ENCODE measurements at regions not wholly inside any gene's neighbourhood (a gene's known extent, or its start where the extent isn't known, plus 50 kb on each side); places are given as distances from the start of the nearest gene placed in this dataset.
A peak's percentile ranks its signal among the peaks of the same experiment; 100 is the strongest.

DNA sequence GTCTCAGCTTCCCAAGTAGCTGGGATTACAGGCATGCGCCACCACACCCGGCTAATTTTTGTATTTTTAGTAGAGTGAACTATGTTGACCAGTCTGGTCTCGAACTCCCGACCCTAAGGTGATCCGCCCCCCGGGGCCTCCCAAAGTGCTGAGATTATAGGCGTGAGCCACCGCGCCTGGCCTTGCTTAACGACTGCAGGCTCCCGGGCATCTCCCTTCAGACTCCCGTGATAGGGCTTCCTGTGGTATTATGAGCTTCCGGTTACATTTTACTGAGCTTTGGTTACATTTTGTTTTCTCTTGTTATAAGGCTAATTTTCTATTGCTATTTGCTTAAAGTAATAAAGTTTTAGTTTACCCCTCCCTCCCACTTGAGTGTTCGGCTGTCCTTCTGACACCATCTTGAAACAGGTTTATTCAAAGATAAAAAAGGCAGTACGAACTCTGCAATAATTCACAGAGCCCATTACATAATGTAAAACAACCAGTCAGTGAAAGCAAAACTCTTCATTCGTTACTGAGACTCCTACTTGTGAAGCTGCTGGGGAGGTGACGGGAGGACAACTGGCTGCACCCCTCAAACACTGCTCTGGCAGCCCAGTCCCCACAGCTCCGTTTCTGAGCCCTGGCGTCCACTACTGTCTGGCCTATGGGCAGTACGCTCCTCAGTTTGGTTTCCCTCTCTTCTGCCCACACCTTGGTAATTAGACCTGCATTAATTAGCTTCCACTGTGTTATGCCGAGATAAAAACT lies 795.7 kb upstream of the SLIT2 start:
- no peaks in the 10 kb centered on the region for H3K79me2 ChIP-seq (ENCODE audit: insufficient read depth, low read length)
- WGBS (ENCODE audit: extremely low coverage, insufficient read length, low lambda C conversion rate) = no CpG with 5 or more reads among the region's 21 CpGs
- peaks cover 7 to 11% of the 10 kb centered on the region in 2 experiments for H3K9me3 Mint-ChIP-seq
- no peak overlapping the region for H3K9ac ChIP-seq (ENCODE audit: extremely low read depth, insufficient read length, low read length)
- no peak overlapping the region for H4K5ac ChIP-seq (ENCODE audit: insufficient read length, low read depth, low read length)
- peak overlapping the region in 1 of 3 experiments; percentile 89; a peak in 1 of 7 replicates for H3K27ac Mint-ChIP-seq
- no peak overlapping the region for H3K56ac ChIP-seq (ENCODE audit: insufficient read length, low read depth, low read length)
- TF ChIP-seq, protein P1, sequence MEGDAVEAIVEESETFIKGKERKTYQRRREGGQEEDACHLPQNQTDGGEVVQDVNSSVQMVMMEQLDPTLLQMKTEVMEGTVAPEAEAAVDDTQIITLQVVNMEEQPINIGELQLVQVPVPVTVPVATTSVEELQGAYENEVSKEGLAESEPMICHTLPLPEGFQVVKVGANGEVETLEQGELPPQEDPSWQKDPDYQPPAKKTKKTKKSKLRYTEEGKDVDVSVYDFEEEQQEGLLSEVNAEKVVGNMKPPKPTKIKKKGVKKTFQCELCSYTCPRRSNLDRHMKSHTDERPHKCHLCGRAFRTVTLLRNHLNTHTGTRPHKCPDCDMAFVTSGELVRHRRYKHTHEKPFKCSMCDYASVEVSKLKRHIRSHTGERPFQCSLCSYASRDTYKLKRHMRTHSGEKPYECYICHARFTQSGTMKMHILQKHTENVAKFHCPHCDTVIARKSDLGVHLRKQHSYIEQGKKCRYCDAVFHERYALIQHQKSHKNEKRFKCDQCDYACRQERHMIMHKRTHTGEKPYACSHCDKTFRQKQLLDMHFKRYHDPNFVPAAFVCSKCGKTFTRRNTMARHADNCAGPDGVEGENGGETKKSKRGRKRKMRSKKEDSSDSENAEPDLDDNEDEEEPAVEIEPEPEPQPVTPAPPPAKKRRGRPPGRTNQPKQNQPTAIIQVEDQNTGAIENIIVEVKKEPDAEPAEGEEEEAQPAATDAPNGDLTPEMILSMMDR (conservative IDR thresholded peaks at IDR 0.05) = no peak
- H3K4me1 Mint-ChIP-seq = no peaks in the 10 kb centered on the region
- H3K79me1 ChIP-seq (ENCODE audit: insufficient read depth, low read depth, low read length, poor library complexity, severe bottlenecking) = no peaks in the 10 kb centered on the region
- H3T11ph ChIP-seq (ENCODE audit: low read length) = no peak overlapping the region
- peaks cover 2% of the 10 kb centered on the region for H3K27me3 Mint-ChIP-seq (ENCODE audit: low read depth)
- no peak overlapping the region for H2AFZ ChIP-seq (ENCODE audit: low read length)
- H3K4me1 ChIP-seq (ENCODE audit: insufficient read depth, low read length) = no peaks in the 10 kb centered on the region
- no peaks in the 10 kb centered on the region for H3K27me3 ChIP-seq (ENCODE audit: insufficient read depth, low read length)
- no peak overlapping the region for H4K91ac ChIP-seq (ENCODE audit: insufficient read length, low read depth, low read length)
- H4K8ac ChIP-seq (replicated peaks; ENCODE audit: insufficient read length, low read depth, low read length) = no peak overlapping the region
- no peak overlapping the region for H3K14ac ChIP-seq (ENCODE audit: insufficient read depth, low read length)
- H4K20me1 ChIP-seq (ENCODE audit: control insufficient read depth, insufficient read depth, insufficient read length) = no peaks in the 10 kb centered on the region
- no peak overlapping the region for H3K23ac ChIP-seq (ENCODE audit: insufficient read length, low read depth, low read length)
- H3K18ac ChIP-seq (ENCODE audit: insufficient read length, low read depth, low read length) = no peak overlapping the region
- no peak overlapping the region for H3K4me2 ChIP-seq (ENCODE audit: insufficient read depth, insufficient read length, low read length)
- H3K23me2 ChIP-seq (ENCODE audit: insufficient read length, low read depth, low read length, poor library complexity, severe bottlenecking) = no peaks in the 10 kb centered on the region
- no peak overlapping the region for H2BK20ac ChIP-seq (ENCODE audit: low read depth, low read length, poor library complexity, severe bottlenecking)
- no peak overlapping the region for H2BK15ac ChIP-seq (ENCODE audit: low read depth, low read length)
- no peak overlapping the region for H2BK120ac ChIP-seq (ENCODE audit: low read depth, low read length, poor library complexity, severe bottlenecking)
- H3K36me3 Mint-ChIP-seq (ENCODE audit: insufficient read depth in 1 of 3, low read depth in 3 of 3) = peaks cover 6 to 11% (median 6%) of the 10 kb centered on the region in 3 experiments; a peak in 5 of 7 replicates
- no peak for DNase-seq
- H3K4me3 Mint-ChIP-seq = no peak overlapping the region
- H2BK5ac ChIP-seq (ENCODE audit: insufficient read length, low read length) = no peak overlapping the region
- no peak overlapping the region for H3K4ac ChIP-seq (ENCODE audit: low read depth, low read length)
- H3K27ac ChIP-seq (ENCODE audit: insufficient read length, low read depth, low read length) = no peak overlapping the region
- H2AK5ac ChIP-seq (ENCODE audit: insufficient read length, low read length) = no peak overlapping the region
- no peaks in the 10 kb centered on the region for H3K9me3 ChIP-seq (ENCODE audit: control insufficient read depth, low read depth, low read length)
- H2BK12ac ChIP-seq (ENCODE audit: insufficient read length, low read depth, low read length) = no peak overlapping the region
